ENCODE measurements at regions not wholly inside any gene's neighbourhood (a gene's known extent, or its start where the extent isn't known, plus 50 kb on each side); places are given as distances from the start of the nearest gene placed in this dataset.

GRCh38 chr6:104589940-104590339 lies 269.8 kb downstream of the HACE1 start:
- Histone ChIP-seq H3K9ac (ENCODE audit: low read length) (no peak overlapping the region), H3K4me2 (ENCODE audit: low read depth, low read length, poor library complexity, severe bottlenecking) (no peak overlapping the region), H3F3A (ENCODE audit: insufficient read depth) (no peaks in the 10 kb centered on the region), H3K4me3 (ENCODE audit: insufficient read depth, low read length, poor library complexity, severe bottlenecking) (no peak overlapping the region), H3K9me3 (ENCODE audit: insufficient read depth, low read length) (no peaks in the 10 kb centered on the region), H3K27ac (ENCODE audit: low read depth, low read length) (no peak overlapping the region), H3K9me2 (replicated peaks; ENCODE audit: insufficient read depth, low read length) (no peaks in the 10 kb centered on the region), H3K79me2 (ENCODE audit: insufficient read depth, low read length) (no peaks in the 10 kb centered on the region), H2AFZ (ENCODE audit: low read depth, low read length, severe bottlenecking) (no peak overlapping the region), H3K36me3 (ENCODE audit: low read length) (no peaks in the 10 kb centered on the region), H4K20me1 (ENCODE audit: low read depth, low read length) (no peaks in the 10 kb centered on the region), H3K27me3 (ENCODE audit: low read length) (no peaks in the 10 kb centered on the region)
- TF ChIP-seq CTCF (IDR thresholded peaks at IDR 0.05; ENCODE audit: insufficient read depth, low read length, poor library complexity, severe bottlenecking), result no peak
- TF ChIP-seq EZH2phosphoT487 (conservative IDR thresholded peaks at IDR 0.05; ENCODE audit: low read length), result no peak

GRCh38 chr6:104585646-104586045 lies 274.1 kb downstream of the HACE1 start:
- H4K20me1 ChIP-seq (ENCODE audit: low read depth, low read length), result no peaks in the 10 kb centered on the region
- no peaks in the 10 kb centered on the region for H3K27me3 ChIP-seq (ENCODE audit: low read length)
- no peak overlapping the region for H3K27ac ChIP-seq (ENCODE audit: low read depth, low read length)
- H3F3A ChIP-seq (ENCODE audit: insufficient read depth), result no peaks in the 10 kb centered on the region
- TF ChIP-seq EZH2phosphoT487 (conservative IDR thresholded peaks at IDR 0.05; ENCODE audit: low read length) (no peak), CTCF (IDR thresholded peaks at IDR 0.05; ENCODE audit: insufficient read depth, low read length, poor library complexity, severe bottlenecking) (no peak)
- H3K9me3 ChIP-seq (ENCODE audit: insufficient read depth, low read length), result no peaks in the 10 kb centered on the region
- no peaks in the 10 kb centered on the region for H3K79me2 ChIP-seq (ENCODE audit: insufficient read depth, low read length)
- no peak overlapping the region for H3K4me3 ChIP-seq (ENCODE audit: insufficient read depth, low read length, poor library complexity, severe bottlenecking)
- H2AFZ ChIP-seq (ENCODE audit: low read depth, low read length, severe bottlenecking), result no peak overlapping the region
- H3K9me2 ChIP-seq (replicated peaks; ENCODE audit: insufficient read depth, low read length), result no peaks in the 10 kb centered on the region
- no peak overlapping the region for H3K9ac ChIP-seq (ENCODE audit: low read length)
- H3K36me3 ChIP-seq (ENCODE audit: low read length), result no peaks in the 10 kb centered on the region
- no peak overlapping the region for H3K4me2 ChIP-seq (ENCODE audit: low read depth, low read length, poor library complexity, severe bottlenecking)

GRCh38 chr6:104580452-104580851 lies 279.3 kb downstream of the HACE1 start:
- H3F3A ChIP-seq (ENCODE audit: insufficient read depth), result no peaks in the 10 kb centered on the region
- no peaks in the 10 kb centered on the region for H3K27me3 ChIP-seq (ENCODE audit: low read length)

More at GRCh38 chr6:104580452-104580851, 279.3 kb downstream of the HACE1 start:
- H3K27ac ChIP-seq (ENCODE audit: low read depth, low read length), result no peak overlapping the region
- H3K36me3 ChIP-seq (ENCODE audit: low read length), result no peaks in the 10 kb centered on the region
- no peaks in the 10 kb centered on the region for H3K9me2 ChIP-seq (replicated peaks; ENCODE audit: insufficient read depth, low read length)
- no peaks in the 10 kb centered on the region for H3K79me2 ChIP-seq (ENCODE audit: insufficient read depth, low read length)
- H3K4me2 ChIP-seq (ENCODE audit: low read depth, low read length, poor library complexity, severe bottlenecking), result no peak overlapping the region
- TF ChIP-seq EZH2phosphoT487 (conservative IDR thresholded peaks at IDR 0.05; ENCODE audit: low read length), result no peak
- TF ChIP-seq CTCF (IDR thresholded peaks at IDR 0.05; ENCODE audit: insufficient read depth, low read length, poor library complexity, severe bottlenecking), result no peak
- no peaks in the 10 kb centered on the region for H3K9me3 ChIP-seq (ENCODE audit: insufficient read depth, low read length)
- H3K9ac ChIP-seq (ENCODE audit: low read length), result no peak overlapping the region
- no peak overlapping the region for H2AFZ ChIP-seq (ENCODE audit: low read depth, low read length, severe bottlenecking)
- no peaks in the 10 kb centered on the region for H4K20me1 ChIP-seq (ENCODE audit: low read depth, low read length)
- H3K4me3 ChIP-seq (ENCODE audit: insufficient read depth, low read length, poor library complexity, severe bottlenecking), result no peak overlapping the region
